GM12878 (cell line): ENCODE measurements at regions not wholly inside any gene's neighbourhood (a gene's known extent, or its start where the extent isn't known, plus 50 kb on each side); places are given as distances from the start of the nearest gene placed in this dataset.

ENCODE experiments used
- ATAC-seq: fragments of 200-7000 bp; cut with Tn5 transposase; 3 replicates; pipeline ENCODE4 v1.9.1; 2020; ENCODE audit warnings: mild to moderate bottlenecking, moderate library complexity
- BruUV-seq: library from RNA; stranded (reverse); fragments of 400-500 nt; replicated peaks from 2 replicates; lab custom pipeline; 2021; lab: Mats Ljungman, UMichigan
- CTCF ChIA-PET: fragments of 300-600 bp; sonication (Branson Sonifier 250); formaldehyde crosslinking; extraction: SDS; loops from one replicate; lab custom pipeline; 2021; ENCODE audit warnings: inconsistent platforms; lab: Yijun Ruan, JAX
- POLR2A ChIA-PET: fragments of 350-600 bp; formaldehyde crosslinking; extraction: SDS; loops from one replicate; lab custom pipeline; 2021; ENCODE audit warnings: inconsistent platforms; lab: Charles Lee
- RAD21 ChIA-PET: fragments of 300-600 bp; sonication (Branson Sonifier 250); formaldehyde crosslinking; loops from one replicate; lab custom pipeline; 2023; ENCODE audit warnings: antibody characterized with exemption; ENCODE audit not compliant: unreplicated experiment; lab: Charles Lee
- SMC1A ChIA-PET: fragments of 300-600 bp; sonication (Branson Sonifier 250); formaldehyde crosslinking; loops from one replicate; lab custom pipeline; 2023; ENCODE audit not compliant: unreplicated experiment, uncharacterized antibody; lab: Charles Lee
- DNase-seq: peaks from one replicate; pipeline ENCODE4 v3.0.0-alpha.2; 2011; ENCODE audit warnings: low read depth, low spot score
- FAIRE-seq: peaks from 3 replicates; lab custom pipeline; 2011; peaks lifted over from hg19 to GRCh38; lab: Jason Lieb, UNC
- H2AFZ ChIP-seq: 2 replicates; pipeline ENCODE4 v1.6.0; 2011; ENCODE audit warnings: low read depth, low read length, control low read depth; ENCODE audit not compliant: control insufficient read depth
- H3K27ac ChIP-seq: 2 replicates; pipeline ENCODE4 v1.5.1; 2011; ENCODE audit warnings: control low read depth; ENCODE audit not compliant: control insufficient read depth, insufficient read depth
- H3K27me3 ChIP-seq, 2 experiments: replicated peaks in 1 of 2; 2 replicates each; pipeline versions ENCODE4 v1.6.0 to v1.6.1; 2011; ENCODE audit warnings: low read length in 1 of 2; ENCODE audit not compliant: control insufficient read depth in 2 of 2, insufficient read depth in 2 of 2
- H3K36me3 ChIP-seq, 2 experiments: 2 replicates each; pipeline ENCODE4 v1.5.1; 2011; ENCODE audit warnings: low read length in 1 of 2; ENCODE audit not compliant: control insufficient read depth in 2 of 2, insufficient read depth in 2 of 2
- H3K4me1 ChIP-seq: 2 replicates; pipeline ENCODE4 v1.6.1; 2011; ENCODE audit warnings: mild to moderate bottlenecking, low read length, moderate library complexity, mixed read lengths; ENCODE audit not compliant: control insufficient read depth, insufficient read depth
- H3K4me2 ChIP-seq: 2 replicates; pipeline ENCODE4 v1.6.0; 2011; ENCODE audit warnings: control low read depth; ENCODE audit not compliant: control insufficient read depth, insufficient read depth
- H3K4me3 ChIP-seq: fragments of 200-600 bp; sonication (generic); 2 replicates; pipeline ENCODE4 v1.5.1; 2016
- H3K79me2 ChIP-seq: 2 replicates; pipeline ENCODE4 v1.6.0; 2011; ENCODE audit warnings: low read length; ENCODE audit not compliant: control insufficient read depth, insufficient read depth
- H3K9ac ChIP-seq: 2 replicates; pipeline ENCODE4 v1.8.0; 2011; ENCODE audit warnings: low read length, control low read depth, mixed read lengths; ENCODE audit not compliant: control insufficient read depth, insufficient read depth
- H3K9me3 ChIP-seq: replicated peaks from 3 replicates; pipeline ENCODE4 v1.5.1; 2011; ENCODE audit warnings: mild to moderate bottlenecking, low read length; ENCODE audit not compliant: control insufficient read depth, insufficient read depth
- H4K20me1 ChIP-seq: 2 replicates; pipeline ENCODE4 v1.6.0; 2011; ENCODE audit not compliant: control insufficient read depth, insufficient read depth
- MYB ChIP-seq: fragments of 150-350 bp; IDR thresholded peaks from 2 replicates; pipeline ENCODE4 v1.6.1; 2014; ENCODE audit warnings: mild to moderate bottlenecking, low read depth, low read length, borderline replicate concordance
- SMARCA5 ChIP-seq: fragments of 450-650 bp; IDR thresholded peaks from 2 replicates; pipeline ENCODE4 v1.6.1; 2017; ENCODE audit warnings: mild to moderate bottlenecking
- YBX1 ChIP-seq: fragments of 450-650 bp; IDR thresholded peaks from 2 replicates; pipeline ENCODE4 v1.6.1; 2016; ENCODE audit warnings: antibody characterized with exemption
- ZBED1 ChIP-seq: IDR thresholded peaks from 2 replicates; pipeline ENCODE4 v1.6.1; 2016; ENCODE audit warnings: borderline replicate concordance
- ZNF24 ChIP-seq: fragments of 450-650 bp; IDR thresholded peaks from 2 replicates; pipeline ENCODE4 v1.6.1; 2017; ENCODE audit warnings: antibody characterized with exemption, mild to moderate bottlenecking
- WGBS: methylation state at CpG from one replicate; pipeline ENCODE4 v1.1.6; 2016; ENCODE audit warnings: low lambda C conversion rate; ENCODE audit not compliant: insufficient replicate concordance, insufficient coverage; ENCODE audit errors: missing lambda C conversion rate; 5-methylcytosine and 5-hydroxymethylcytosine counted together
- in situ Hi-C: fragments of 300-500 bp; cut with MboI; formaldehyde crosslinking; loops from 9 replicates; pipeline ENCODE4 v1.14.3; 2018; ENCODE audit warnings: mixed read lengths
- intact Hi-C: fragments of 100-400 bp; cut with micrococcal nuclease; formaldehyde crosslinking; loops from one replicate; pipeline ENCODE4 v1.14.2; 2022; ENCODE audit not compliant: unreplicated experiment
- TF ChIP-seq, protein P1 (sequence below): fragments of 450-650 bp; IDR thresholded peaks from 2 replicates; pipeline ENCODE4 v1.6.1; 2018; ENCODE audit warnings: mild to moderate bottlenecking, low read depth, moderate library complexity; ENCODE audit not compliant: partially characterized antibody

DNA sequence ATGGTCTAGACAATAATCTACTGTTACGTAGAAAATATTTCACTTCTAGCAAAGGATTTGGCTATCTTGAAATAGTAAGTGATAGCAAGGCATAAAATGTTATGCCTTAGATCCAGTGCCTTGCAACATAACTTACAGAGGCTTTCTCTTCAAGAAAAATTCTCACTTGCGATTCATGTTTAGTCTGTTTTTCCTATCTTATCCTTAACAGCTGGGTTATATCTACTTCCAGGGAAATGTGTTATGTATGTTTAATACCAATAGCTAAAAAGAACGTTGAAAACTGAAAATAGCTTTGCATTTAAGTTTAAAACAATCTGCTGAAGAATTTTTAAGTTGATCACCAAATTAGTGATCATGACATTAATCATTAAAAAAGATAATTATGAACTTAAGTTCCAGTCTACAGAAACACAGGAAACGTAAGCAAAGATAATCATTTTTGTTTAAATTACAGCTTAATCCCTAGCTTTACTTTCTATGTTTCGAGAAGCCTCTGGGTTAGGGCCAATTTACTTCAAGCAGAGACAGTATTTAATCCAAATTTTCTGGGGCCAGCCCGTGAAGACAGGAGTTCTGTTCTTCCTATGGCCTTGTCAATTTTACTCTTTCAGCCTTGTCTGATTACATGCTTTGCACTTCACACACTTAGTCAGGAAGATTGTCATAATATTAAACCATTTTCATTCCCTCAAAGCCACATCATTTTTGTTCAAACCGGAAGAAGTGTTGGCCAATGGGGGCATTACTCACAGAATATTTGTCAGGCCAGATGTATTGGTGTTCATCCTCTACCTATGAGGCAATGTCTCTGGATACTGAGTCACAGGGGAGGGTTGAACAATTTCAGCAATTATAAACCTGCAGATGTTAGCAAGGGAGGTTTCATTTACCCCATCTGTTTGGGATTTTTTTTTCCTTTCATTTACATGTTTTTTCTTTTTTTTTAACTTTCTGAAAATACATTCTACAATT lies 1132.9 kb upstream of the ZEB2 start:
- Histone ChIP-seq H3K36me3 (no peaks in the 10 kb centered on the region), H3K4me3 (no peak overlapping the region), H2AFZ (no peak overlapping the region), H3K79me2 (no peaks in the 10 kb centered on the region), H4K20me1 (no peaks in the 10 kb centered on the region), H3K27ac (no peak overlapping the region), H3K4me1 (no peaks in the 10 kb centered on the region), H3K9ac (no peak overlapping the region), H3K4me2 (no peak overlapping the region), H3K27me3 (no peaks in the 10 kb centered on the region), H3K9me3 (no peaks in the 10 kb centered on the region)
- ChIA-PET SMC1A (interaction anchor here (1.5 to 1.7 kb wide), 2 partner anchors 13 to 14 kb away, joined by 3 to 5 read pairs; no protein-coding TSS in a partner anchor), POLR2A (no interaction called here), RAD21 (no interaction called here), CTCF (no interaction called here)
- intact Hi-C loops: no loop called here
- no peak for TF ChIP-seq YBX1
- no peak for TF ChIP-seq MYB
- TF ChIP-seq ZBED1: no peak
- TF ChIP-seq ZNF24: no peak
- TF ChIP-seq, protein P1, sequence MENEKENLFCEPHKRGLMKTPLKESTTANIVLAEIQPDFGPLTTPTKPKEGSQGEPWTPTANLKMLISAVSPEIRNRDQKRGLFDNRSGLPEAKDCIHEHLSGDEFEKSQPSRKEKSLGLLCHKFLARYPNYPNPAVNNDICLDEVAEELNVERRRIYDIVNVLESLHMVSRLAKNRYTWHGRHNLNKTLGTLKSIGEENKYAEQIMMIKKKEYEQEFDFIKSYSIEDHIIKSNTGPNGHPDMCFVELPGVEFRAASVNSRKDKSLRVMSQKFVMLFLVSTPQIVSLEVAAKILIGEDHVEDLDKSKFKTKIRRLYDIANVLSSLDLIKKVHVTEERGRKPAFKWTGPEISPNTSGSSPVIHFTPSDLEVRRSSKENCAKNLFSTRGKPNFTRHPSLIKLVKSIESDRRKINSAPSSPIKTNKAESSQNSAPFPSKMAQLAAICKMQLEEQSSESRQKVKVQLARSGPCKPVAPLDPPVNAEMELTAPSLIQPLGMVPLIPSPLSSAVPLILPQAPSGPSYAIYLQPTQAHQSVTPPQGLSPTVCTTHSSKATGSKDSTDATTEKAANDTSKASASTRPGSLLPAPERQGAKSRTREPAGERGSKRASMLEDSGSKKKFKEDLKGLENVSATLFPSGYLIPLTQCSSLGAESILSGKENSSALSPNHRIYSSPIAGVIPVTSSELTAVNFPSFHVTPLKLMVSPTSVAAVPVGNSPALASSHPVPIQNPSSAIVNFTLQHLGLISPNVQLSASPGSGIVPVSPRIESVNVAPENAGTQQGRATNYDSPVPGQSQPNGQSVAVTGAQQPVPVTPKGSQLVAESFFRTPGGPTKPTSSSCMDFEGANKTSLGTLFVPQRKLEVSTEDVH: no peak
- TF ChIP-seq SMARCA5: no peak
- no peak for FAIRE-seq
- BruUV-seq: no TSS peak
- in situ Hi-C loops: no loop called here
- no peak for ATAC-seq
- 38% methylated on average over 7 of the region's 7 CpGs for WGBS
- no peak for DNase-seq
